Hematopoietic multipotent progenitor cell treated with erythropoietin and hydrocortisone succinate and interleukin-3 and kit ligand, for 6 days (in vitro differentiated cells): ENCODE measurements at regions not wholly inside any gene's neighbourhood (a gene's known extent, or its start where the extent isn't known, plus 50 kb on each side); places are given as distances from the start of the nearest gene placed in this dataset.
"Not testable (repeated sequence)": the region's sequence is repeated elsewhere in the genome, so short reads cannot be mapped to it uniquely, and the experiment has no call there.

Experiments used
- DNase-seq: peaks from one replicate; pipeline ENCODE4 v3.0.0-alpha.2; 2015

DNA sequence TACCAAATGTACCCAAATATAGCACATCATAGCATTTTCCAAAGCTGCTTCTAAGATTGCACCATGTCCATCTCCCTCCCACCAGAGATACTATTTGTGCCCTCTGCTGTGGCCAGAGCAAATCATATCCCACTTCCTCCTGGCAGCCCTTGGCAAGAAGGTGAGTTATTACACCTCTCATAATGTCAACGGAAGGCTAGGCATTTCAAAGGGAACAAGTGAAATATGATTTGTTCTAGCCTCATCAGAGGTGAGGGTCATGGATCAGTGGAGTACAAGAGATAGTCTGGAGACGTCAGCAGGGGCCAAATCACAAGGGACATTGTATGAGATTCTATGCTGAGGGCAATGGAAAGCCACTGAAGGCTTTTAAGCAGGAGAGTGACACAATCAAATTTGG is 90.2 kb upstream of the BCAR3 start:
- no peak for DNase-seq

DNA sequence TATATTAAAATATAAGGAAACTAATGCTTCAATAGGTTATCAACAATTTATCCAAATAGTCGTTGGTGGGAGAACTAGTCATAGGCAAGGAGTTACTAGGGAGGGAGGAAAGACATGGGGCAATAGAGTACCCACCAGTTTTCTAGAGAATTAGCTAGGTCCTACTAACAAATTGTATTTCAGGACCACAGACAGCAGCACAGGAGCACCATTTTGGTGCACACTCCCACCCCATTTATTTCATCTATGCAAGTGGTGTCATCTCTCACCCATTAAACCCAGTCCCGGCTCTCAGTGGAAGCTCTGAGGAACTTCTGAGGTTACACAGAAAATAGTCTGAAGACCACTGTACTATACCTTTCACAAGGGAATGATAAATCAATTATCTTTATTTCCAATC is 89.0 kb upstream of the BCAR3 start:
- peak; percentile 58 for DNase-seq

- DNase-seq, result no peak
Measured at GRCh38 chr1:93769777-93770176, 88.1 kb upstream of the BCAR3 start.

- peak; percentile 39 for DNase-seq
Measured at GRCh38 chr1:93768380-93768863, 86.8 kb upstream of the BCAR3 start.

- no peak for DNase-seq
Measured at GRCh38 chr1:93766451-93766850, 84.8 kb upstream of the BCAR3 start.

GRCh38 chr1:93765099-93765498 is 83.5 kb upstream of the BCAR3 start:
- DNase-seq, result no peak

GRCh38 chr1:93764366-93764750 is 82.7 kb upstream of the BCAR3 start:
- no peak for DNase-seq

DNA sequence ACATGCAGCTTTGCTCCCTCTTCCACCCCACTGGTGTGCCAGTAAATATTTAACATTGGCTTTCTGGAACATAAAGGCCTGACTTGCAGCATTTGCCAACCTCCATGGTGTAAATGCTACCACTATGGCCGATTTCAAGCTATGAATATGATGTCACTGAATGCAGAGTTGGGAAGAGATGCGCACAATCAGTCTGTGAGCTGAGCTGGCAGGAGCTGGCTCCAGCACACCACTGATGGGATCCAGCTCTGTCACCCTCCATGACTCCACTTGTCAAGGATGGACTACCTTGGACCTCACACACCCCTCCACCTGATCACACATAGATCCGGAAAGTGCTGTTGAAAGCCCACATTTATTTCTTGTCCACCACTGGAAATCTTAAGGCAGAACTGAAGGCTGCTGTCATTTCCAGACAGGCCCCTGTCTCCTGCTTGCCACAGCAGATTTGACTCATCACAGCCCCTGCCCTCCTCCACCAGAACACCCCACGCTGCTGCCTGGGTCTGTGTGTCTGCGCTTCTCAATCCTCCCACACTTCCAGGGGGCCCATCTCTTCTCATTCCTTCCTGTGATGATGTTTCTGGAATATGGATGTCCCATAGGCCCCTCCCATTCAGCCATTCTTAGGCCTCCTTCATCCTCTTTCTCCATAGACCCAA is 82.2 kb upstream of the BCAR3 start:
- no peak for DNase-seq

DNA sequence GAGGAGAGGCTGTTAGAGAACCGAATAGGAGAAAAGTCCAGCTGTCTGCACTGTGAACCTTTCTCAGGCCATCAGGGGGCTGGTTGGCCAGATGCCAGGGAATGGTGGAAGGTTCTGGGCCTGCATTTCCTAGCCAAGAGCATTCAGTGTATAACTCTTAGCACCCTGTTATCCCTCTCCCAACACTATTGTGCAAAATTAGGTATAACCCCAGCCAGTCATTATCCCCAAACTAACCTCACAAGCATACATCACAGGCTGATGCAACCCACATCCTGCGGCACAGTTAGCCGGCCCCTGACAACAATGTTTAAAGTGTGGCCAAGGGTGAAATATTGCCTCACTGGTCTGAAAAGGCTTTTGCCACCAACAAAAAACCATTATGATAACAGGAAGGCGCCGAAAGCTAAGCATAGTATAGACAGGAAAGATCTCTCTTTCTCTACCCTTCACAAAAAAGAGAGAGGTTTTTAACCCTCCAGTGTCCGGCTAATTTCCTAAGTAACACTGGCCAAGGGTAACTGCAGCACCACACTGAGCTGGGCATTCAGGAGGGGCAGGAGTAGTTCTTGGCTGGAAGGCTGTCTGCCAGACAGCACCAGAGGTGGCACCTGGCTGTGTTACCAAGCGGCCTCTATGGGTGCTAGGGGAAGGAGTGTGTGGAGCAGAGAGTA is 77.3 kb upstream of the BCAR3 start:
- peak; percentile 76 for DNase-seq

GRCh38 chr1:93757256-93758036 is 75.8 kb upstream of the BCAR3 start:
- DNase-seq, result no peak

- no peak for DNase-seq
Measured at GRCh38 chr1:93756657-93757056, 75.0 kb upstream of the BCAR3 start.

DNA sequence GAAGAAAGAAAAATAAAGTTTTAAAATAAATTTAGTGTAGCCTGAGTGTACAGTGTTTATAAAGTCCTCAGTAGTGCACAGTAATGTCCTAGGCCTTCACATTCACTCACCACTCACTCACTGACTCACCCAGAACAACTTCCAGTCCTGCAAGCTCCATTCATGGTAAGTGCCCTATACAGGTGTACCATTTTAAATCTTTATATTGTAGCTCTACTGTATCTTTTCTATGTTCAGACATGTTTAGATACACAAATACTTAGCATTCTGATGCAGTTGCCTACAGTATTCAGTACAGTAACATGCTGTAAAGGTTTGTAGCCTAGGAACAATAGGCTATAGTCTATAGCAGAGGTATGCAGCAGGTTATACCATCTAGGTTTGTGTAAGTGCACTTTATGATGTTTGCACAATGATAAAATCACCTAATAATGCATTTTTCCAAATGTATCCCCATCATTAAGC is 73.6 kb upstream of the BCAR3 start:
- DNase-seq, result not testable (repeated sequence)

DNA sequence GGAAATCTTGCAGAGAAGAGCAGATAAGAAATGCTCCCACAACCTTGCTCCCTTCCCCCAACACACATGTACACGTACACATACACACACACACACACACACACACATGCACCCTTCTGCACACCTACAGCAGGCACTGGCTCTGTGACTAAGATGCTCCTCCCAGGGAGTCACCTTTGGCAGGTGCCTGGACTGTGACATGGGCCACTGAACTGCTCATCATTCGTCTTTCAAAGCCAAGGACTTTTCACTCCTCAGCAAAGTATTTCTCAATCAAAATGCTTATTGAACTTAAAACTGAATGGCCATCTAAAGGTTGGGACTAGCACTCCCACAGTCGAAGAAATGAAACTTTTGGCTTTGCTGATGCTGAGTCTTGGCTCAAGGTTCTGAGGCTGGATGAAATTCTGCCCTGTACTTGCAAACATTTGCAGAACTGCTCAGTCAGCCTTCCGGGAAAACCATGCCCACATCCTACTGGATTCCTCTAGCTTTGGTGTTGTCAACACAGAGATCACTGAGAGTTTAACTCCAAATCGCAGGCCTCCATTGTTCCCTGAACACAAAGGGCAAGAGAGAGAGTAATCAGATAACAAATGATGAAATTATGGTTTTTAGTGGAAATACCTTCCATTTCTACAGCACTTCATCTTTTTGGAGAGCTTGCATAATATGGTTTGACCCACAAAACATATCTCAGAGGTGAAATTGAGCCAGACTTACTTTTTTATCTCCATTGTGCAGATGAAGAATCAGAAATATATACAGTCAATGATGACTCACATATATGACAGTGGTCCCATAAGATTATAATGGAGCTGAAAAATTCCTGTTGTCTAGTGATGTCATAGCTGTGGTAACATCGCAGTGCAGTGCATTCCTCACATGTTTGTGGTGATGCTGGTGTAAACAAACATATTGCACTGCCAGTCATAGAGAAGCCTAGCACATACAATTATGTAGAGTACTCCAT is 72.4 kb upstream of the BCAR3 start:
- peak; percentile 68 for DNase-seq

GRCh38 chr1:93751377-93752250 is 70.0 kb upstream of the BCAR3 start:
- DNase-seq, result no peak

GRCh38 chr1:93750955-93751354 is 69.3 kb upstream of the BCAR3 start:
- no peak for DNase-seq

GRCh38 chr1:93749894-93750301 is 68.3 kb upstream of the BCAR3 start:
- peak; percentile 21 for DNase-seq

- DNase-seq, result no peak
Measured at GRCh38 chr1:93749487-93749886, 67.8 kb upstream of the BCAR3 start.

- no peak for DNase-seq
Measured at GRCh38 chr1:93746021-93746812, 64.6 kb upstream of the BCAR3 start.

DNA sequence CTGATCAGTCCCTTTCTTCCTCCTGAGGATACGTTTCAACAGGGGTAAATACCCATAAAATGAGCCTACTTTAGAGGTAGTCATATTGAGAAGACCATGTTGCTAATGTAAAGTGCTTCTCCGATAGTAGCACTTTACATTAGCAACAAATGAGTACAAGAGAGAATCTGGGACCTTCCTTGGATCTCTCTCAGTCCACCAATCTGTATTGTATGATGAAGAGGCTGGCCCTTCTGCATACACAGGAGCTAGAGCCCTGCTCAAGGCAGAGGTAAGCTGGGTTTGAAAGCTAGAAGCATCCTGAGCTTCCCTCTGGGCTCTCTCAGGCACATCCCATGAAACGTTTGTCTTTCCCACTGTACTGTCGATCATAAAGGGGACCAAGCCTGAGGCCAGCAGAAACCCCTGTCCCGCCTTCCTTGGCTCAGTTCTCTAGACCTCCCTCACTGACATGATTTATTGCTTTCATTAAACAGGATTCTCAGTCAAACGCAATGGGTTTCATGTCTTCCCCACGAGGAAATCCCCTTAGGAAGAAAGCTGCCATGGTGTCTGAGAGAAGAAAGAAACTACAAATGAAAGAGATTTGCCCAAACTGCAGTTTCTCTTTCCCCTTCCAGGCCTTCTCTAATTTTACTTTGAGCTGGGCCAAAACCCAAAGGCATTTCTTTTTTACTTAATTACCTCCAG is 62.8 kb upstream of the BCAR3 start:
- no peak for DNase-seq

DNA sequence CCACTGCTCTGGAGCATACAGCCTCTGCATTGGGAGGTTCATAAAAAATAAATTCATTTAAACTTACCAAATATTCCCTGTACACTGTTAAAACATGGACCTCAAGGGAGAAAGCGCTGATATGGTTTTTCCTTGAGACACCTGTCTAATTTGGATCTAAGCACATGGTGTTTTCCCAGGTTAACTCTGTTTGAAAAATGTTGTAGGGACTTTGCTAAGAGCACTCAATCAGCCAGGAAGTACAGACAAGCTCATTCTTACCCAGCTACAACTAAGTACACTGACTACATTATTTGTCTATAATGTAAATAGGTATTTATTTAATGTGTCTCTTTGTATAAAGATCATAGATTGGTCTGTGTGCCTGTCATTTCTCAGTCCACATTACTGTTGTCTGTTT is 61.8 kb upstream of the BCAR3 start:
- no peak for DNase-seq
